ENCODE measurements at regions not wholly inside any gene's neighbourhood (a gene's known extent, or its start where the extent isn't known, plus 50 kb on each side); places are given as distances from the start of the nearest gene placed in this dataset.

- H3K27ac ChIP-seq (ENCODE audit: insufficient read depth, low read depth, low read length) = no peak overlapping the region
- ChIA-PET CTCF (no interaction called here), POLR2A (no interaction called here)
- TF ChIP-seq JUN (IDR thresholded peaks at IDR 0.05; ENCODE audit: borderline replicate concordance, insufficient read depth, insufficient read length, low read depth) (no peak), POLR2A (IDR thresholded peaks at IDR 0.05; ENCODE audit: low read depth, low read length) (no peak), MAX (IDR thresholded peaks at IDR 0.05; ENCODE audit: insufficient read depth, insufficient read length) (no peak), MYC (IDR thresholded peaks at IDR 0.05; ENCODE audit: low read depth, low read length) (no peak), CTCF (IDR thresholded peaks at IDR 0.05; ENCODE audit: extremely low read depth in 1 of 2, insufficient read depth in 1 of 2, low read depth in 1 of 2, low read length in 2 of 2) (no peak), FOS (IDR thresholded peaks at IDR 0.05; ENCODE audit: borderline replicate concordance, insufficient read depth, low read length) (no peak), EZH2 (IDR thresholded peaks at IDR 0.05; ENCODE audit: borderline replicate concordance, low read depth, low read length, severe bottlenecking) (no peak), GATA2 (IDR thresholded peaks at IDR 0.05; ENCODE audit: insufficient read depth, insufficient read length, low read depth, low read length) (no peak), POLR2AphosphoS5 (IDR thresholded peaks at IDR 0.05; ENCODE audit: insufficient read depth, low read depth, low read length) (no peak)
- H3K4me3 ChIP-seq (replicated peaks in 1 of 3; ENCODE audit: insufficient read depth in 1 of 3, low read depth in 1 of 3, low read length in 3 of 3) = no peak overlapping the region
- DNase-seq (ENCODE audit: low read depth, low spot score) (no peak), FAIRE-seq (no peak)
- no TSS peak for BruUV-seq (replicated peaks)
- H3K4me2 ChIP-seq (ENCODE audit: insufficient read depth, low read length) = no peak overlapping the region
- dilution Hi-C loops (cut with MboI; ENCODE audit: extremely low pct_ligation_motif_present, low sequenced_read_pairs) = no loop called here
- H2AFZ ChIP-seq (ENCODE audit: low read depth, low read length) = no peak overlapping the region
- no peaks in the 10 kb centered on the region for H3K9me3 ChIP-seq (replicated peaks; ENCODE audit: control insufficient read depth, insufficient read depth, low read length)
- no peaks in the 10 kb centered on the region for H3K9me1 ChIP-seq (replicated peaks; ENCODE audit: control insufficient read depth, extremely low read depth, insufficient read depth, low read length)
- intact Hi-C loops (cut with micrococcal nuclease) = no loop called here
- H4K20me1 ChIP-seq (replicated peaks; ENCODE audit: control insufficient read depth, extremely low read depth, insufficient read depth, low read length) = no peaks in the 10 kb centered on the region
- no peaks in the 10 kb centered on the region for H3K79me2 ChIP-seq (ENCODE audit: control insufficient read depth, insufficient read depth, low read length)
- H3K36me3 ChIP-seq (ENCODE audit: control insufficient read depth in 2 of 2, extremely low read depth in 1 of 2, insufficient read depth in 2 of 2, low read length in 2 of 2) = no peaks in the 10 kb centered on the region
- H3K9ac ChIP-seq (replicated peaks; ENCODE audit: extremely low read depth, insufficient read depth, low read length) = no peak overlapping the region
- H3K4me1 ChIP-seq (ENCODE audit: control insufficient read depth, extremely low read depth, insufficient read depth, low read length) = no peaks in the 10 kb centered on the region
- H3K27me3 ChIP-seq (ENCODE audit: control insufficient read depth in 2 of 2, insufficient read depth in 2 of 2, low read length in 2 of 2) = no peaks in the 10 kb centered on the region
These were observed 2141.2 kb downstream of the PCDH9 start for GRCh38 chr13:65088906-65089305.

All from endothelial cell of umbilical vein (primary cell).